ENCODE measurements at regions not wholly inside any gene's neighbourhood (a gene's known extent, or its start where the extent isn't known, plus 50 kb on each side); places are given as distances from the start of the nearest gene placed in this dataset.

DNA sequence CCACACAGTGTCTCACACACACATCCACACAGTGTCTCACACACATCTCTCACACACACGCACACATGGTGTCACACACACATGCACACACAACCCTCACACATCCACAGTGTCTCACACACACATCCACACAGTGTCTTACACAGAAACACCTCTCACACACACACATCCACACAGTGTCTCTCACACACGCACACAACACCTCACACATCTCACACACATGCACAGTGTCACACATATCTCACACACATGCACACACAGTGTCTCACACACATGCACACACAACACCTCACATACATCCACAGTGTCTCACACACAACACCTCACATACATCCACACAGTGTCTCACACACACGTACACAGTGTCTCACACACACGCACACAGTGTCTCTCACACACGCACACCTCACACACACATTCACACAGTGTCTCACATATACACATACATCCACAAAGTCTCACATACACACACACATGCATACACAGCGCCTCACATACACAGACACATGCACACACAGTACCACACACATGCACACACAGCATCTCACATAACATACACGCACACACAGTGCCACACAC lies 473.9 kb upstream of the HS6ST1 start:
- no TSS peak for BruUV-seq (replicated peaks)
- Histone ChIP-seq H3K36me3 (ENCODE audit: low read depth, low read length) (no peaks in the 10 kb centered on the region), H3K9me3 (ENCODE audit: low read length) (no peaks in the 10 kb centered on the region), H3K27ac (ENCODE audit: low read length) (no peak overlapping the region), H3K27me3 (ENCODE audit: low read length) (no peaks in the 10 kb centered on the region), H4K20me1 (ENCODE audit: low read length) (no peaks in the 10 kb centered on the region), H3K9ac (ENCODE audit: low read length) (no peak overlapping the region), H3K9me2 (replicated peaks; ENCODE audit: low read length) (no peaks in the 10 kb centered on the region), H2AFZ (ENCODE audit: low read length) (no peak overlapping the region), H3K4me2 (ENCODE audit: low read length) (no peak overlapping the region), H3K4me3 (ENCODE audit: low read length) (no peak overlapping the region), H3F3A (ENCODE audit: low read length, unreplicated experiment) (no peaks in the 10 kb centered on the region), H3K79me2 (ENCODE audit: low read length) (no peaks in the 10 kb centered on the region), H3K4me1 (ENCODE audit: insufficient read depth, low read length) (no peaks in the 10 kb centered on the region)
- POLR2A ChIA-PET (ENCODE audit: unreplicated experiment) = no interaction called here
- TF ChIP-seq EZH2 (IDR thresholded peaks at IDR 0.05; ENCODE audit: low read length, unreplicated experiment) (no peak), EZH2phosphoT487 (IDR thresholded peaks at IDR 0.05; ENCODE audit: borderline replicate concordance, low read length) (no peak)
- TF ChIP-seq, protein P1, sequence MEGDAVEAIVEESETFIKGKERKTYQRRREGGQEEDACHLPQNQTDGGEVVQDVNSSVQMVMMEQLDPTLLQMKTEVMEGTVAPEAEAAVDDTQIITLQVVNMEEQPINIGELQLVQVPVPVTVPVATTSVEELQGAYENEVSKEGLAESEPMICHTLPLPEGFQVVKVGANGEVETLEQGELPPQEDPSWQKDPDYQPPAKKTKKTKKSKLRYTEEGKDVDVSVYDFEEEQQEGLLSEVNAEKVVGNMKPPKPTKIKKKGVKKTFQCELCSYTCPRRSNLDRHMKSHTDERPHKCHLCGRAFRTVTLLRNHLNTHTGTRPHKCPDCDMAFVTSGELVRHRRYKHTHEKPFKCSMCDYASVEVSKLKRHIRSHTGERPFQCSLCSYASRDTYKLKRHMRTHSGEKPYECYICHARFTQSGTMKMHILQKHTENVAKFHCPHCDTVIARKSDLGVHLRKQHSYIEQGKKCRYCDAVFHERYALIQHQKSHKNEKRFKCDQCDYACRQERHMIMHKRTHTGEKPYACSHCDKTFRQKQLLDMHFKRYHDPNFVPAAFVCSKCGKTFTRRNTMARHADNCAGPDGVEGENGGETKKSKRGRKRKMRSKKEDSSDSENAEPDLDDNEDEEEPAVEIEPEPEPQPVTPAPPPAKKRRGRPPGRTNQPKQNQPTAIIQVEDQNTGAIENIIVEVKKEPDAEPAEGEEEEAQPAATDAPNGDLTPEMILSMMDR (conservative IDR thresholded peaks at IDR 0.05; ENCODE audit: low read depth, low read length) = no peak
- ATAC-seq (no peak), DNase-seq (no peak)
- CTCF ChIA-PET = no interaction called here
- intact Hi-C loops (cut with micrococcal nuclease) = no loop called here

DNA sequence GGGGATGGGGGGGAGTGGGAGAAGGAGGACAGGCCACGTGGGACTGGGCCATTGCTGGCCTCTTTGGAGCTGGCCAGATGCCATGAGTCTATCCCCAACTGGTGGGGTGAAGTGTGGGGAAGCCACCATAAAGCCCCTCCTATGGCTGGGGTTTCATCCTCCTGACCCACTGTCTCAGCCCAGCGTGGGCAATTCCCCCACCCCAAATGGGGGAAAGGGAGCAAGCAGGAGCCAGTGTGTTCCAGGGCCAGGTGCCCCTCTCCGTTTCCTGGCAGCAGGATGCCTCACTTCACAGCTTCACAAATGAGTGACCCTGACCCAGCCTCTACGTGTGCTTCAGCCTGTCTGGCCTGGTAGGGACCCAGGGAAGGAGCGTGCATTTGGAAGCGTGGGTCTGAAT lies 474.7 kb upstream of the HS6ST1 start:
- no peak overlapping the region for H3K27ac ChIP-seq (ENCODE audit: low read length)
- CTCF ChIA-PET = no interaction called here

DNA sequence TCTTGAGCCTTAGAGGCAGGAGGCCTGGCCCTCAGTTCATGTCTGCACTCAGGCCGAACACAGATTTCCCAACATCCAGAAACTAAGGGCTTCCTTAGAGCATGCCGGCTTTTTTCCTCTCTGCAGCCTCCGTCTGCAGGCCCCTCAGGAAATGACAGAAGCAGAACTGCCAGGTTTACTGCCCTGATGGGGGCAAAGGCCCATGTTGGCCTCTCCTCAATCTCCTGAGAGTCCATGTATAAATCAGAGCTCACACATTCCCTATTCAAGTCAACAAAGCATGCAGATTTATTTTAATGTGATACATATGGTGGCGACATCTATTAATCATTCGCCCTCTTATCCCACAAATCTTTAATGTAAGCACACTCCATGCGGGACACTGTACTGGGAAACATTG lies 475.6 kb upstream of the HS6ST1 start:
- Histone ChIP-seq H3K9me2 (replicated peaks; ENCODE audit: low read length) (no peaks in the 10 kb centered on the region), H3K9me3 (ENCODE audit: low read length) (no peaks in the 10 kb centered on the region), H3K4me2 (ENCODE audit: low read length) (no peak overlapping the region), H3F3A (ENCODE audit: low read length, unreplicated experiment) (no peaks in the 10 kb centered on the region), H2AFZ (ENCODE audit: low read length) (no peak overlapping the region), H3K9ac (ENCODE audit: low read length) (no peak overlapping the region), H3K79me2 (ENCODE audit: low read length) (no peaks in the 10 kb centered on the region), H3K4me1 (ENCODE audit: insufficient read depth, low read length) (no peaks in the 10 kb centered on the region), H3K27ac (ENCODE audit: low read length) (no peak overlapping the region), H3K27me3 (ENCODE audit: low read length) (no peaks in the 10 kb centered on the region), H3K36me3 (ENCODE audit: low read depth, low read length) (no peaks in the 10 kb centered on the region), H4K20me1 (ENCODE audit: low read length) (no peaks in the 10 kb centered on the region), H3K4me3 (ENCODE audit: low read length) (no peak overlapping the region)
- TF ChIP-seq EZH2 (IDR thresholded peaks at IDR 0.05; ENCODE audit: low read length, unreplicated experiment) = no peak
- no peak for TF ChIP-seq EZH2phosphoT487 (IDR thresholded peaks at IDR 0.05; ENCODE audit: borderline replicate concordance, low read length)
- TF ChIP-seq, protein P1 (conservative IDR thresholded peaks at IDR 0.05; ENCODE audit: low read depth, low read length) = no peak
- ATAC-seq = no peak
- no peak for DNase-seq
- intact Hi-C loops (cut with micrococcal nuclease) = no loop called here
- BruUV-seq (replicated peaks) = no TSS peak
- POLR2A ChIA-PET (ENCODE audit: unreplicated experiment) = no interaction called here
- CTCF ChIA-PET = no interaction called here

More for the DNA sequence above, 474.7 kb upstream of the HS6ST1 start:
- TF ChIP-seq, protein P1 (conservative IDR thresholded peaks at IDR 0.05; ENCODE audit: low read depth, low read length) = no peak
- no peak for TF ChIP-seq EZH2phosphoT487 (IDR thresholded peaks at IDR 0.05; ENCODE audit: borderline replicate concordance, low read length)
- no peak for TF ChIP-seq EZH2 (IDR thresholded peaks at IDR 0.05; ENCODE audit: low read length, unreplicated experiment)
- Histone ChIP-seq H3K4me2 (ENCODE audit: low read length) (no peak overlapping the region), H4K20me1 (ENCODE audit: low read length) (no peaks in the 10 kb centered on the region), H3K79me2 (ENCODE audit: low read length) (no peaks in the 10 kb centered on the region), H3F3A (ENCODE audit: low read length, unreplicated experiment) (no peaks in the 10 kb centered on the region), H3K4me1 (ENCODE audit: insufficient read depth, low read length) (no peaks in the 10 kb centered on the region), H2AFZ (ENCODE audit: low read length) (no peak overlapping the region), H3K9ac (ENCODE audit: low read length) (no peak overlapping the region), H3K27me3 (ENCODE audit: low read length) (no peaks in the 10 kb centered on the region), H3K9me3 (ENCODE audit: low read length) (no peaks in the 10 kb centered on the region), H3K4me3 (ENCODE audit: low read length) (no peak overlapping the region), H3K36me3 (ENCODE audit: low read depth, low read length) (no peaks in the 10 kb centered on the region), H3K9me2 (replicated peaks; ENCODE audit: low read length) (no peaks in the 10 kb centered on the region)
- no TSS peak for BruUV-seq (replicated peaks)
- DNase-seq (no peak), ATAC-seq (no peak)
- POLR2A ChIA-PET (ENCODE audit: unreplicated experiment) = no interaction called here
- intact Hi-C loops (cut with micrococcal nuclease) = no loop called here
